Activated naive CD4-positive, alpha-beta T cell (primary cell): ENCODE measurements at regions not wholly inside any gene's neighbourhood (a gene's known extent, or its start where the extent isn't known, plus 50 kb on each side); places are given as distances from the start of the nearest gene placed in this dataset.

Source experiments
- DNase-seq, 4 experiments: peaks; one replicate each; lab custom pipeline; 2025; lab: John Stamatoyannopoulos, UW

DNA sequence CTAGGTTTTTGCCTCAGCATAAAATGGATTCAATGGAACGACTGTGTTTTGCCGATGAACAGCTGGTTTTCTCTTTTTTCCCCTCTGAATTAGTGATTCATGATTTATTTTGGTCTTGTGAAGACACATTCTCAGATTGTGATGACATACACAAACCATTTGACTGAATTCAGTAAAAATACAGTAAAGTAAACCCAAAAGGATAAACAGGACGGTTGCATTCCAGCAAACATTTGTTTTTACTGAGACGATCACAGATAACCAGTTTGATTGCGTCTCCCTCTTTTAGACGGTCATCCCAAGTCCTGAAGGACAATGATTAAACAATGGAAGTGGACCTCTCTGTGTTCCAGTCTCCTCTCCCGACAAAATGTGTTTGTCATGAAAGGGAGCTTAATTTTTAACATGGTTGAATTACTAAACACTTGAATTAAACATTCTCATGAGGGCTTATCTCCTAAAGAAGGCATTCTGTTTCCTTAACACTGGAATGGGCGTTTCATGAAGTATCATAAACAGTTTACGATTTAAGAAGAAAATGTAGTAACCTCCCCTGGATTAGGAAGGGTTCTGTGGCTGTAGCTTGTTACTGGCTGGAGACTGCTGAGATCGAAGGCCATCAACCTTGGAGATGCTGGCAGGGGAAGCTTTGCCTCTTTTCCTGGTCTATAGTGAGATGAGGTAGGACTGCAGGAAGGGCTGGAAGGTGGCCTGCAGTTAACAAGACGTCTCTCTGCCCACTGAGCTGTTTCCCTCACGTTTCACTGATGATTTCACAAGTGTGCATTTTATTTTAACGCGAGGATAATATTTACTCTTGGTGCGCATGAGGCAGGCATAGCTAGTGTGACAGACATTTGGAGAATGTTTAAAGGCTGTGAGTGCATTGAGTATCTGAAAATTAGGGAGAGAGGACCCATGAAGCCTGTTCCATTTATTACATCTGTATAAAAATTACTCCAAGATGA is 457.9 kb downstream of the FGF9 start:
- DNase-seq, result no peak

DNA sequence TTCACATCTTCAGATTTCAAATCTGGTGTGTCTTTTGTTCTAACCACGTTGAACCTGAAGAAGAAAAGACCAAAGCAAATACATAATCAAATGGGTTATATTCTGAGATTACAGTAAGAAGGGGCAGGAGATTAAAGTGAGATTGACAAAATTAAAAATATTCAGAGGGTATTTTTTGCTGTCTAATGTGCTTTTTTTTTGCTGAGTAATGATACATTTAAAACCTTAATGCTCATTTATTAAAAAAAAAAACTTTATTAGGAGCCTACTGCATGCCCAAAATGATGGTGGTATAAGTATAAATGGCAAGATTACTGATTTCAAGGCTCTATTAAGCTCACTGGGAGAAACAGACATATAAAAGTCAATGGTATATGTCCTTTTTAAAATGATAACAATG is 459.4 kb downstream of the FGF9 start:
- no peak for DNase-seq

DNA sequence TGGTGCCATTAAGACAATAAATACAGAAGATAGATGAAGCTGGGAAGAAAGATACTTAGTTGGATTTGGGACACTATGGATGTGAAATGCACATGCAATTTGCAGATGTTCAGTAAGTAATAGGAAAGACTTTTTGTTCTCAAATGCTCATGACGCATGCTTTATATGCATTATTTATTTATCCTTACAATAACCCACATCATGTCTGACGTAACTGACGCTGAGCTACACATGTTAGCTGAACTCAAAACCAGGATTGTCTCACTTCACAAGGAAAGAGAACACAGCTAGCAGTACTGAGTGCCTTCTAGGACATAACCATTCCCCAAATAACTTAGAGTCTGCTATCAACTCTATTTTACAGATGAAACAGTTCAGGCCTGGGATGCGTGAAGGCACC is 463.4 kb downstream of the FGF9 start:
- DNase-seq, result no peak

DNA sequence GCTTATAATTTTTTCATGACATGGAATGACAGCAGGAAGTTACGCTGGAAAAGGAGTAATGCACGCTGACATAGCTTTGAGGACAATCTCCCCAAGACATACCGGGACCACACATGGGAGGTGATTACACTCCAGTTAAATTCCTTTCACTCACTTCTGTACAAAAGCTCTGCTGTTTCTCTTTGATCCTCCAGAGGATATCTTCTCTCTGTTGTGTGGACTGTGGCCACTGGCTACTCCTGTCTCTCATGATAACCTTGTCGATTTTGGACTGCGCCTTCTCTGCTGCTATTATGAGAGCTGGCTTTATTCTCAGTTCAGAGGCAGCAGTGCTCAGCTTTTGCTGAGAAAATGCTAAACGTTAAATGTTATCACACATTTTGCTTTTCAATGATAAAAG is 464.6 kb downstream of the FGF9 start:
- DNase-seq, result no peak

- DNase-seq, result no peak
Measured at GRCh38 chr13:22137361-22138050, 466.6 kb downstream of the FGF9 start.

- no peak for DNase-seq
Measured at GRCh38 chr13:22138947-22139346, 468.1 kb downstream of the FGF9 start.

- DNase-seq, result no peak
Measured at GRCh38 chr13:22141716-22142115, 470.8 kb downstream of the FGF9 start.

- no peak for DNase-seq
Measured at GRCh38 chr13:22143671-22144070, 472.8 kb downstream of the FGF9 start.

- DNase-seq, result no peak
Measured at GRCh38 chr13:22144806-22145205, 473.9 kb downstream of the FGF9 start.

- DNase-seq, result no peak
Measured at GRCh38 chr13:22148187-22148586, 477.3 kb downstream of the FGF9 start.

- no peak for DNase-seq
Measured at GRCh38 chr13:22152751-22153150, 481.9 kb downstream of the FGF9 start.

DNA sequence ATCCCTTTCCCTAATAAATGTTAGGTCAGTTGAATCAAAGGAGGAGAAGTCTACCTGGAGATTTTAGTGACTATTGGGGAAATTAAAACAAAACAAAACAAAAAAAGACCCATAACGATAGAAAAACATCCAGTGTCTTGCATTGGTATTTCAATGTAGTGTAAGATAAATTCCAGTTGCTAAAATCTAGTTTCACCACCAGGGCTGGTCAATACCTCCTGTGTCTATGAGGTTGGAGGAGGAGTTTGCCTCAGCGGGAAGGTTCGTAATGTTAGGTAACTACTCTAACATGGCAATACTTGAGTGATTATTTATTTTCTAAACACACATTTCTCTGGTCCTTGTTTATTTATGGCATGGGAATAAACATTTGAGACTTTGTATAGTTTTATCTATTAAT is 483.2 kb downstream of the FGF9 start:
- DNase-seq, result no peak

GRCh38 chr13:22161871-22162270 is 491.0 kb downstream of the FGF9 start:
- no peak for DNase-seq

DNA sequence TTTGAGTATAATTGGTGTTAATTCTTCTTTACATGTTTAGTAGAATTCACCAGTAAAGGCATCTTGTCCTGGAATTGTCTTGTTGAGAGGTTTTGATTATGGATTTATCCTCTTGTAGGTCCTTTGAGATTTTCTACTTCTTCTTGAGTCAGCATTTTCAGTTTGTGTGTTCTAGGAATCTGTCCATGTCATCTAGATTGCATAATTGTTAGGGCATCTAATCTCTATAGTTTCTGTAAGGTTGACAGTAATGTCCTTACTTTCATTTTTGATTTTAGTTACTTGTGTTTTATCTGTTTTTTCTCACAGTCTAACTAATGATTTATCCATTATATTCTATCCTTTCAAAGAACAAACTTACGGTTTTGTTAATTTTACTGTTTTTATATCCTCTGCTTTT is 492.0 kb downstream of the FGF9 start:
- no peak for DNase-seq

GRCh38 chr13:22168437-22169190 is 497.7 kb downstream of the FGF9 start:
- no peak for DNase-seq

- DNase-seq, result no peak
Measured at GRCh38 chr13:22169473-22169872, 498.6 kb downstream of the FGF9 start.

- DNase-seq, result no peak
Measured at GRCh38 chr13:22173610-22174009, 502.7 kb downstream of the FGF9 start.

DNA sequence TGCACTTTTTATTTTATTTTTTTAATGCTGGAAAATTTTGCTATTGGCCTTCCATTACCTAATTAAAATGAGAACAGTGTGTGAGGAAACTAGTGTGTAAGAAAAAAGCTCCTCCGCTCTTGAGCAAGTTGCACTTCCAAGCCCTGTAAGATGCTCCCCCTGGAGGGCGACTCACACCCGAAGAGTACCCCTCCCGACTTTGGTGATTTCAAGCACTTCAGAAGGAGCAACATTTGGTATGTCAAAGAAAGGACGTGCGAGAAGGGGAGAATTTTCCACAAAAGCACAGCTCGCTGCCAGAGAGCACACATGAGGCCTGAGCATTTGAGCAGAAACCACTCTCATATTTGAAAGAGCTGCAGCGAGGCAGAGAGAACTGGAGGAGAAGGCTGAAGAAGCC is 504.4 kb downstream of the FGF9 start:
- DNase-seq, result no peak

- DNase-seq, result no peak
Measured at GRCh38 chr13:22175815-22176214, 504.9 kb downstream of the FGF9 start.

DNA sequence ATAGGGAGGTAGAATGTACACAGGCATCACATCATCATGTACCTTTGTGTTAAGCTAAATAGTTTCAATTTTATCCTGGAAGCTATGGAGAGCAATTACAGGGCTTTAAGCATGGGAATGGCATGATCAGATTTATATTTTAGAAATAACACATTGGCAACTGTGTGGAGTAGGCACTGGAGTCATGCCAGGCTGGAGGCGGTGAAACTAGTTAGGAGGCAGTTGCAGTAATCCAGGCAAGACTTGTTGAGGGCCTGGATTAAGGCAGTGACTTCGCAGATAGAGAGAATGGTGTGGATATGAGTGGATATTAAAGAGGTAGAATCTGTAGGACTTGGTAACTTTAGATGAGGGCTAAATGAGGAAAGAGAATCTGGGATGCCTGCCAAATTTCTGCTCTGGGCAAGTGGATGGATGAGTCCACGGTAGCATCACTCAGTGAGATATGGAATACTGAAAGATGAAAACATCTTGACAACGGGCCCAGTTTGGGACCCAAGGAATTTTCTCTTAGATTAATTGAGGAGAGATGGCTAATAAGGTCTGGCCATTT is 506.2 kb downstream of the FGF9 start:
- DNase-seq, result no peak

GRCh38 chr13:22178878-22179277 is 508.0 kb downstream of the FGF9 start:
- DNase-seq, result no peak

DNA sequence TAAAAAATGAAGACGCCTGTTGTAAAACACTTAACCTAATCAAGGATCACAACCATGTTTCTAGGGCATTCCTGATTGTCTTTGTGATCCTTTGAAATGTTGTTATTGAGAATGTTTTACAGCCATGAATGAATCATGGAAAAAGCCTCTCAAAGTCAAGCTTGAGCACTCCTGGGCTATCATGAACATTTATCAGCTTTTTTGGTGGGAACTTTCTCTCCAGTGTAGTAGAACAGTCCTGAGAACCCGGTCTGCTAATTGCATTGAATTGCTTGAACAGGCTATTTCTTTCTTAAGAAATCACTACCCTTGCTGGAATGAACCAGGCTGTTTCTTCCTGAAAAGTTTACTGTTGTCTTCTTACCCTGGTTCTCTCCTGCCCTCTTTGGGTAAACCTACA is 516.5 kb downstream of the FGF9 start:
- no peak for DNase-seq
